Right renal pelvis (tissue), 4 donors: ENCODE measurements at regions not wholly inside any gene's neighbourhood (a gene's known extent, or its start where the extent isn't known, plus 50 kb on each side); places are given as distances from the start of the nearest gene placed in this dataset.
"Not testable (repeated sequence)": the region's sequence is repeated elsewhere in the genome, so short reads cannot be mapped to it uniquely, and the experiment has no call there.

Experiments
- DNase-seq, 4 donors: peaks; one replicate each; pipeline ENCODE4 v3.0.0-alpha.2; 2013; ENCODE audit warnings: low read depth in 4 of 4, low spot score in 3 of 4, missing footprints in 1 of 4

GRCh38 chr5:171541341-171541776 is 121.9 kb downstream of the FGF18 start:
- no peak for DNase-seq

GRCh38 chr5:171542525-171543140 is 123.2 kb downstream of the FGF18 start:
- no peak for DNase-seq

GRCh38 chr5:171543148-171543815 is 123.8 kb downstream of the FGF18 start:
- no peak for DNase-seq

- DNase-seq, result no peak
Observed at GRCh38 chr5:171544913-171545765, 125.7 kb downstream of the FGF18 start.

- DNase-seq, result peak in 2 of 4 donors; percentile 5 to 12
Observed at GRCh38 chr5:171549274-171549673, 129.8 kb downstream of the FGF18 start.

- DNase-seq, result not testable (repeated sequence)
Observed at GRCh38 chr5:171553817-171554216, 134.4 kb downstream of the FGF18 start.

GRCh38 chr5:171555160-171555559 is 135.7 kb downstream of the FGF18 start:
- no peak for DNase-seq

- no peak for DNase-seq
Observed at GRCh38 chr5:171562822-171563221, 143.4 kb downstream of the FGF18 start.

- DNase-seq, result no peak
Observed at GRCh38 chr5:171568389-171568788, 148.9 kb downstream of the FGF18 start.

- no peak for DNase-seq
Observed at GRCh38 chr5:171569065-171569712, 149.7 kb downstream of the FGF18 start.

- DNase-seq, result no peak
Observed at GRCh38 chr5:171570244-171570825, 150.9 kb downstream of the FGF18 start.

GRCh38 chr5:171571663-171572062 is 152.2 kb downstream of the FGF18 start:
- no peak for DNase-seq

GRCh38 chr5:171573021-171573420 is 153.6 kb downstream of the FGF18 start:
- DNase-seq, result no peak

- no peak for DNase-seq
Observed at GRCh38 chr5:171573451-171574225, 154.2 kb downstream of the FGF18 start.

GRCh38 chr5:171574376-171574775 is 154.9 kb downstream of the FGF18 start:
- DNase-seq, result no peak

- no peak for DNase-seq
Observed at GRCh38 chr5:171575386-171575785, 155.9 kb downstream of the FGF18 start.

- no peak for DNase-seq
Observed at GRCh38 chr5:171575808-171576207, 156.4 kb downstream of the FGF18 start.

GRCh38 chr5:171577042-171577758 is 157.8 kb downstream of the FGF18 start:
- DNase-seq, result no peak
